MCF 10A (cell line): ENCODE measurements at regions not wholly inside any gene's neighbourhood (a gene's known extent, or its start where the extent isn't known, plus 50 kb on each side); places are given as distances from the start of the nearest gene placed in this dataset.

Experiments used
- BruUV-seq: library from RNA; stranded (reverse); fragments of 400-500 nt; replicated peaks from 2 replicates; lab custom pipeline; 2021; lab: Mats Ljungman, UMichigan
- CTCF ChIA-PET: fragments of 300-600 bp; sonication (Branson Sonifier 250); formaldehyde crosslinking; extraction: SDS; loops from one replicate; lab custom pipeline; 2021; ENCODE audit warnings: antibody characterized with exemption, inconsistent platforms; lab: Yijun Ruan, JAX
- POLR2A ChIA-PET: fragments of 300-600, 350-650 bp; sonication (Branson Sonifier 250); formaldehyde crosslinking; extraction: SDS; loops from one replicate; lab custom pipeline; 2020; ENCODE audit warnings: antibody characterized with exemption, inconsistent platforms; lab: Yijun Ruan, JAX
- DNase-seq: peaks from one replicate; pipeline ENCODE4 v3.0.0-alpha.2; 2018; ENCODE audit not compliant: unreplicated experiment
- H3K27ac Mint-ChIP-seq: one replicate; pipeline ENCODE4 v1.8.0; 2022; ENCODE audit warnings: mild to moderate bottlenecking, low read depth, mixed read lengths; ENCODE audit not compliant: unreplicated experiment
- H3K27me3 Mint-ChIP-seq: one replicate; pipeline ENCODE4 v1.8.0; 2022; ENCODE audit warnings: mixed read lengths; ENCODE audit not compliant: insufficient read depth, unreplicated experiment
- H3K36me3 Mint-ChIP-seq: one replicate; pipeline ENCODE4 v1.8.0; 2022; ENCODE audit warnings: mild to moderate bottlenecking, moderate library complexity, mixed read lengths; ENCODE audit not compliant: insufficient read depth, unreplicated experiment
- H3K4me1 Mint-ChIP-seq: one replicate; pipeline ENCODE4 v1.8.0; 2022; ENCODE audit warnings: mixed read lengths; ENCODE audit not compliant: insufficient read depth, unreplicated experiment
- H3K4me3 Mint-ChIP-seq: one replicate; pipeline ENCODE4 v1.8.0; 2022; ENCODE audit warnings: mild to moderate bottlenecking, moderate library complexity, mixed read lengths; ENCODE audit not compliant: unreplicated experiment
- H3K9me3 Mint-ChIP-seq: one replicate; pipeline ENCODE4 v1.8.0; 2022; ENCODE audit warnings: mixed read lengths; ENCODE audit not compliant: unreplicated experiment
- intact Hi-C: fragments of 100-400 bp; cut with micrococcal nuclease; formaldehyde crosslinking; loops from 2 replicates; pipeline ENCODE4 v1.14.1; 2022
- TF ChIP-seq, protein P1 (sequence below): fragments of 200-600 bp; IDR thresholded peaks from one replicate; pipeline ENCODE4 v1.8.0; 2022; ENCODE audit warnings: antibody characterized with exemption, mild to moderate bottlenecking; ENCODE audit not compliant: unreplicated experiment

DNA sequence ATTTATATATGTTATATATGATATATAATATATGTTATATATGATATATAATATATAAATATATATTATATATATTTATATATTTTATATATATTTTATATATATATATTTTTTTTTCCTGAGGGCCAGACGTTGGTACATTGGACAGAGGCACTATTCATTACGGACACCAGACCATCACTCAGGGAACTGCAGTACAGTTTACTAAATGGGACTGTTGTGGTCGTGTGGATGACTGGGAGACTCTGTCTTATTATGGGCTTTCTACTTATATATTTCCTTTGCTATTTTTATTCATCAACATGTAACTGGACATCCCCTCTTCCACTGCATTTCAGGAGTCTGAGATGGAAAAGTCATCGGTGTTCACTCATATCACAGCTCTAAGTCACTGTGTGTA lies 87.1 kb upstream of the PRKCQ start:
- no TSS peak for BruUV-seq
- Mint-ChIP-seq H3K4me1 (no peaks in the 10 kb centered on the region), H3K36me3 (no peaks in the 10 kb centered on the region), H3K9me3 (no peaks in the 10 kb centered on the region), H3K27me3 (no peaks in the 10 kb centered on the region), H3K4me3 (no peak overlapping the region), H3K27ac (no peak overlapping the region)
- ChIA-PET CTCF (interaction anchor here (0.6 to 5.7 kb wide), 21 partner anchors 9 to 752 kb away, joined by 3 to 67 read pairs (median 4); partner anchors contain the start of gene PRKCQ), POLR2A (interaction anchor here (0.9 to 1.1 kb wide), 2 partner anchors 86 to 249 kb away, joined by 3 to 8 read pairs; no protein-coding TSS in a partner anchor)
- intact Hi-C loops = loop anchor here (1.0 to 5.0 kb wide), 4 partner anchors 87 to 250 kb away; partner anchors contain the start of gene PRKCQ
- TF ChIP-seq, protein P1, sequence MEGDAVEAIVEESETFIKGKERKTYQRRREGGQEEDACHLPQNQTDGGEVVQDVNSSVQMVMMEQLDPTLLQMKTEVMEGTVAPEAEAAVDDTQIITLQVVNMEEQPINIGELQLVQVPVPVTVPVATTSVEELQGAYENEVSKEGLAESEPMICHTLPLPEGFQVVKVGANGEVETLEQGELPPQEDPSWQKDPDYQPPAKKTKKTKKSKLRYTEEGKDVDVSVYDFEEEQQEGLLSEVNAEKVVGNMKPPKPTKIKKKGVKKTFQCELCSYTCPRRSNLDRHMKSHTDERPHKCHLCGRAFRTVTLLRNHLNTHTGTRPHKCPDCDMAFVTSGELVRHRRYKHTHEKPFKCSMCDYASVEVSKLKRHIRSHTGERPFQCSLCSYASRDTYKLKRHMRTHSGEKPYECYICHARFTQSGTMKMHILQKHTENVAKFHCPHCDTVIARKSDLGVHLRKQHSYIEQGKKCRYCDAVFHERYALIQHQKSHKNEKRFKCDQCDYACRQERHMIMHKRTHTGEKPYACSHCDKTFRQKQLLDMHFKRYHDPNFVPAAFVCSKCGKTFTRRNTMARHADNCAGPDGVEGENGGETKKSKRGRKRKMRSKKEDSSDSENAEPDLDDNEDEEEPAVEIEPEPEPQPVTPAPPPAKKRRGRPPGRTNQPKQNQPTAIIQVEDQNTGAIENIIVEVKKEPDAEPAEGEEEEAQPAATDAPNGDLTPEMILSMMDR = no peak
- no peak for DNase-seq

DNA sequence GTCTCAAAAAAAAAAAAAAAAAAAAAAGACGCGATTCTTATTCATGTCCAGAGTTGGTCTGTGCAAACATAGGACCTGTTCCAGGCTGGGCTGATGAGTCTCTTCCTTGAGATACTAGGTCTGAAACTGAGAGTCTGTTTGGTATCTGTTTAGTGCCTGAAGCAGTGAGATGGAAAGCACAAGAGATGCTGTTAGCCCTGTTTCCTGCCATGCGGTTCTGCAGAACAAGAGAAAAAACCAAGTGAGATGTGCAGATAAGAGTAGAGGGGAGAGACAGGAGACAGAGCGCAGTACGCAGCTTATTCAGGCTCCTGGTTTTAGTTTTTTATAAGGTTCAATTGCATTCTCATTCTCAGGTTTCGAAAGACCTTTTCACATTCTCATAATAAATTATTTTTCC lies 85.8 kb upstream of the PRKCQ start:
- ChIA-PET CTCF (interaction anchor here (0.6 to 5.7 kb wide), 7 partner anchors 20 to 500 kb away, joined by 3 to 57 read pairs (median 4); partner anchors contain the start of gene PRKCQ), POLR2A (no interaction called here)
- Mint-ChIP-seq H3K27me3 (no peaks in the 10 kb centered on the region), H3K4me1 (no peaks in the 10 kb centered on the region), H3K9me3 (no peaks in the 10 kb centered on the region), H3K4me3 (no peak overlapping the region), H3K27ac (no peak overlapping the region), H3K36me3 (no peaks in the 10 kb centered on the region)
- no peak for DNase-seq
- BruUV-seq = no TSS peak
- TF ChIP-seq, protein P1 = no peak
- intact Hi-C loops = loop anchor here (5.0 kb wide), 1 partner anchor 116 kb away; no protein-coding TSS in a partner anchor

DNA sequence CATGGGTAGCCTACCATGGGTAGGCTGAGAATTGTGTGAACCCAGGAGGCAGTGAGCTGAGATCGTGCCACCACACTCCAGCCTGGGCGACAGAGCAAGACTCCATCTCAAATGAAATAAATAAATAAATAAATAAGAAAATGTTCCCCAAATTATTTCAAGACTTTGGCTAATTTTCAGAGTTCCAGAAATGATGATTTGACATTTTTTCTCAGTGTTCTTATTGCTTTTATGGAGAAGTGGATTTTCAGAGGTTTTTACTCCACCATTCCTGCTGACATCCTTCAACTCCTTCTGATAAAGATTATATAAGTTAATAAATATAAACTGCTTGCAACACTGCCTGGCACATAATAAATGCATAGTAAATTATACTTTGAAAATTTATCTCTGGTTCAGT lies 80.4 kb upstream of the PRKCQ start:
- H3K36me3 Mint-ChIP-seq = no peaks in the 10 kb centered on the region
- no peaks in the 10 kb centered on the region for H3K9me3 Mint-ChIP-seq
- DNase-seq = no peak
- H3K27ac Mint-ChIP-seq = no peak overlapping the region
- ChIA-PET CTCF (interaction anchor here (0.5 to 1.7 kb wide), 7 partner anchors 8 to 758 kb away, joined by 3 to 6 read pairs (median 4); no protein-coding TSS in a partner anchor), POLR2A (interaction anchor here (0.7 to 1.4 kb wide), 2 partner anchors 17 to 768 kb away, joined by 3 read pairs; no protein-coding TSS in a partner anchor)
- H3K4me3 Mint-ChIP-seq = no peak overlapping the region
- no TSS peak for BruUV-seq
- no peaks in the 10 kb centered on the region for H3K4me1 Mint-ChIP-seq
- intact Hi-C loops = no loop called here
- peaks cover 47% of the 10 kb centered on the region for H3K27me3 Mint-ChIP-seq
- TF ChIP-seq, protein P1 = no peak

DNA sequence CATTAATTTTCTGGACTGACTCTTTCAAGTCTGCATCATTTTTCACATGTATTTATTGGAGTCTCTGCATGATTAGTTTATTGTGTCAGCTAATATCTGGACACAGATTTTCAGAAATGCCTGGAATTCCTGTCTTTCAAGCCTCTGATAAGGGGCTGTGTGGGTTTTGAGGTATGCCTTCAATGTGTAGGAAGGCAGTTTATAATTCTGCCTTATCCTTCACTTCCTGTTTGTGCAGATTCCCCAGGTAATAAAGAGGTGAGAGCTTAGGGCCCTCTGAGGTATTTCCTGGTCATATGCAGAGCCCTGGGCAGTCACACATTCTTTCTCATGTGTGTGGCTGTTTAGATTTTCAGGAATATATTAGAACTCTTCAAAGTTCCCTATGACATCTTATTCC lies 79.4 kb upstream of the PRKCQ start:
- intact Hi-C loops = no loop called here
- Mint-ChIP-seq H3K4me3 (no peak overlapping the region), H3K36me3 (no peaks in the 10 kb centered on the region), H3K27ac (no peak overlapping the region), H3K27me3 (peaks cover 57% of the 10 kb centered on the region), H3K4me1 (no peaks in the 10 kb centered on the region), H3K9me3 (no peaks in the 10 kb centered on the region)
- TF ChIP-seq, protein P1 = no peak
- CTCF ChIA-PET = interaction anchor here (0.6 to 1.7 kb wide), 5 partner anchors 9 to 920 kb away, joined by 3 to 6 read pairs (median 5); no protein-coding TSS in a partner anchor
- BruUV-seq = no TSS peak
- POLR2A ChIA-PET = interaction anchor here (0.6 kb wide), 2 partner anchors 14 to 383 kb away, joined by 3 read pairs; no protein-coding TSS in a partner anchor
- no peak for DNase-seq
